Fibroblast of mammary gland (primary cell): ENCODE measurements at regions not wholly inside any gene's neighbourhood (a gene's known extent, or its start where the extent isn't known, plus 50 kb on each side); places are given as distances from the start of the nearest gene placed in this dataset.

Experiments used
- DNase-seq: peaks from one replicate; pipeline ENCODE4 v3.0.0-alpha.2; 2010; ENCODE audit warnings: low read depth
- H3K4me3 ChIP-seq: 2 replicates; pipeline ENCODE4 v1.5.1; 2011; ENCODE audit warnings: low read depth, mild to moderate bottlenecking, low read length, moderate library complexity; ENCODE audit not compliant: control insufficient read depth
- TF ChIP-seq, protein P1 (sequence below): conservative IDR thresholded peaks from 2 replicates; pipeline ENCODE4 v1.5.1; 2011; ENCODE audit warnings: low read depth, low read length, inconsistent platforms; ENCODE audit not compliant: control insufficient read depth, insufficient read depth

- no peak overlapping the region for H3K4me3 ChIP-seq
- TF ChIP-seq, protein P1, sequence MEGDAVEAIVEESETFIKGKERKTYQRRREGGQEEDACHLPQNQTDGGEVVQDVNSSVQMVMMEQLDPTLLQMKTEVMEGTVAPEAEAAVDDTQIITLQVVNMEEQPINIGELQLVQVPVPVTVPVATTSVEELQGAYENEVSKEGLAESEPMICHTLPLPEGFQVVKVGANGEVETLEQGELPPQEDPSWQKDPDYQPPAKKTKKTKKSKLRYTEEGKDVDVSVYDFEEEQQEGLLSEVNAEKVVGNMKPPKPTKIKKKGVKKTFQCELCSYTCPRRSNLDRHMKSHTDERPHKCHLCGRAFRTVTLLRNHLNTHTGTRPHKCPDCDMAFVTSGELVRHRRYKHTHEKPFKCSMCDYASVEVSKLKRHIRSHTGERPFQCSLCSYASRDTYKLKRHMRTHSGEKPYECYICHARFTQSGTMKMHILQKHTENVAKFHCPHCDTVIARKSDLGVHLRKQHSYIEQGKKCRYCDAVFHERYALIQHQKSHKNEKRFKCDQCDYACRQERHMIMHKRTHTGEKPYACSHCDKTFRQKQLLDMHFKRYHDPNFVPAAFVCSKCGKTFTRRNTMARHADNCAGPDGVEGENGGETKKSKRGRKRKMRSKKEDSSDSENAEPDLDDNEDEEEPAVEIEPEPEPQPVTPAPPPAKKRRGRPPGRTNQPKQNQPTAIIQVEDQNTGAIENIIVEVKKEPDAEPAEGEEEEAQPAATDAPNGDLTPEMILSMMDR: no peak
- DNase-seq: no peak
These were observed 164.0 kb upstream of the E2F8 start for GRCh38 chr11:19404787-19405186.

GRCh38 chr11:19403196-19403895, 162.6 kb upstream of the E2F8 start:
- TF ChIP-seq, protein P1: no peak
- no peak overlapping the region for H3K4me3 ChIP-seq
- DNase-seq: no peak

DNA sequence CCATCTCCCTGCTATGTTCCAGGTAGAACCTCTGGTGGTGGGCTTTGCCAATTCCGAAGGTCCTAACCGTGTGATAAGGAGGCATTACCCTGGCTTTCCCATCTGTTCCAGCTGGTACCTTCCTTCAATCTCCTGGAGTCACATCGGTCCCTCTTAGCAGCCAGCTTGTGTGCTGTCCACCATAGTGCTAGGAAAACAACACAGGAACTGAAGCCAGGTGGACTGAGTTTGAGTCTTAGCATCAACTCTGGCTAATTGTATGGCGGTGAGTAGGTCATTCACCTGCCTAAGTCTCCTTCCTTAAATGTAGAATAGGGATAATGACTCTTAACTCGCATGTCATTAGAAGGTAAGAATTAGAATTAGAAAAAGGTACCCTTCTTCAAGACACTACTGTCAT, 159.6 kb upstream of the E2F8 start:
- DNase-seq: no peak
- TF ChIP-seq, protein P1: no peak
- H3K4me3 ChIP-seq: no peak overlapping the region

DNA sequence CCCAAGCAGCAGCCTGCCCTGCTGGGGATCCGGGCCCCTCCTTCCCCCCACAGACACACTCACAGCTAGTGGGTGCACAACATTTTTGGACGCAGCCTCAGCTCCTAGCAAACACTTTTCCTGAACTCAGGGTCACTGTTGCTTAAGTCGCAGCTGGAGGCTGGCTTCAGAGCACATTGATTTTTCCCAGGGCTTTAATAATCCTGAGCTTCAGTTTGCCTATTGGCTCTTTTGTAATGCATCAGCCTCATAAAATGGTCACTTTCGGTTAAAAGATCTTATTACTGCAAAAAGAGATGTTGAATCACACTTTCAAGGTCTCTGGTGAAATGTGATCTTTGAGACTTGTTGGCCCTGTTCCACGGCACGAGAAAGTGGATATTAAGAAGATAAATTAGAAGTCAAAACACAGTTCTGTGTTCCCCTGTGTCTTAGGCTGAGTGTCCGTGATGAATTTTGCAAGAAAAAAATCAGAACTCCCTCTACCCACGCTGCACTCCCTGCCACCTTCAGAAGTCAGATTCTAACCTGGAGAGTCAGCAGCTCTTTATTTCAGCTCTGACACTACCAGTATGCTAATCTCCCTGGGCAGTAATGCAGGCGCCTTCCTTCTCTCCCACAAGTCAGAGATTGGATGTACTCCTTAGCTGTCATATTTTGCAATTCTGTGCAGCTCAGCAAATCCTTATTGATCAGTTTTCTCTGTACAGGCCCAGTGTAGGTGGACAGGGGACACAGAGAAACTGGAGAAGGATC, 158.2 kb upstream of the E2F8 start:
- DNase-seq: peak; percentile 98
- TF ChIP-seq, protein P1: no peak
- H3K4me3 ChIP-seq: no peak overlapping the region

DNA sequence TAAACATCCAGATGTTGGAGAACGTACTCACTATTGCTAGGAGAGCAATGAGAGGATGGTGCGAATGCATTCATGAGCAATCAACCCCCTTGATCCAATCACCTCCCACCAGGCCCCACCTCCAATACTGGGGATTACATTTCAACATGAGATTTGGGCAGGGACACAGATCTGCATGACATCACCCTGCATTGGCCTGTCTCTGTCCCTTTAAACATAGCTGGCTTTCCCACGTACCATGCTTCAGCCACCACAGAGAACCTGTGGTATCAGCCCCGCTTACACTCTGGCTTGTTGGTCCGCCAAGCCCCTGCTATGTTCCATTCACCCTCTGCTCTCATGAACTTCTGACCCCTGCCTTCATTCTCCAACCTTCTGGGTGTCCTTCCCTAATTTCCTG, 157.5 kb upstream of the E2F8 start:
- no peak overlapping the region for H3K4me3 ChIP-seq
- TF ChIP-seq, protein P1: no peak
- DNase-seq: peak; percentile 48

- TF ChIP-seq, protein P1: no peak
- DNase-seq: no peak
- no peak overlapping the region for H3K4me3 ChIP-seq
These were observed 154.3 kb upstream of the E2F8 start for GRCh38 chr11:19395050-19395449.
